ENCODE measurements at regions not wholly inside any gene's neighbourhood (a gene's known extent, or its start where the extent isn't known, plus 50 kb on each side); places are given as distances from the start of the nearest gene placed in this dataset.

DNA sequence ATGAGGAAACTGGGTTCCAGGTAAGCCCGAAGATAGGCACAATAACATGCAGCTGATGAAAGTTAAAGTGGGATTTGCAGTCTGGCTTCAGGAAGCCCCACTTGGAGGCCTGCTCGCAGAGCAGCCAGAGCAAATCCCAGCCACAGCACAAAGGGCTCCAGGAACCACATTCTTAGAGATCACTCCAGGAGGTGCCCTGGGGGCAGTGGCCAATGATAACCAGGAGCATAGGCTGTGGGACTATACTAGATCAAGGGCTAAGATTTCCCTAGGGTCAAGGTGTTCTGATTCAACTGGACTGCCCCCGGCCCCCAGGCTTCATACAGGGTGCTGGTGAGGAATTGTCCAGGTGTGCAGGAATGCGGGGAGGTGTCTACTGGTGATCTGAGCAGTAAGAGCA lies 133.9 kb upstream of the PTPRT start:
- no peaks in the 10 kb centered on the region for H3K9me3 ChIP-seq
- TF ChIP-seq, protein P1, sequence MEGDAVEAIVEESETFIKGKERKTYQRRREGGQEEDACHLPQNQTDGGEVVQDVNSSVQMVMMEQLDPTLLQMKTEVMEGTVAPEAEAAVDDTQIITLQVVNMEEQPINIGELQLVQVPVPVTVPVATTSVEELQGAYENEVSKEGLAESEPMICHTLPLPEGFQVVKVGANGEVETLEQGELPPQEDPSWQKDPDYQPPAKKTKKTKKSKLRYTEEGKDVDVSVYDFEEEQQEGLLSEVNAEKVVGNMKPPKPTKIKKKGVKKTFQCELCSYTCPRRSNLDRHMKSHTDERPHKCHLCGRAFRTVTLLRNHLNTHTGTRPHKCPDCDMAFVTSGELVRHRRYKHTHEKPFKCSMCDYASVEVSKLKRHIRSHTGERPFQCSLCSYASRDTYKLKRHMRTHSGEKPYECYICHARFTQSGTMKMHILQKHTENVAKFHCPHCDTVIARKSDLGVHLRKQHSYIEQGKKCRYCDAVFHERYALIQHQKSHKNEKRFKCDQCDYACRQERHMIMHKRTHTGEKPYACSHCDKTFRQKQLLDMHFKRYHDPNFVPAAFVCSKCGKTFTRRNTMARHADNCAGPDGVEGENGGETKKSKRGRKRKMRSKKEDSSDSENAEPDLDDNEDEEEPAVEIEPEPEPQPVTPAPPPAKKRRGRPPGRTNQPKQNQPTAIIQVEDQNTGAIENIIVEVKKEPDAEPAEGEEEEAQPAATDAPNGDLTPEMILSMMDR (IDR thresholded peaks at IDR 0.05) = no peak
- no peak for TF ChIP-seq POLR2A (IDR thresholded peaks at IDR 0.05)
- intact Hi-C loops (cut with DNase I) = no loop called here
- H3K36me3 ChIP-seq = no peaks in the 10 kb centered on the region
- H3K27me3 ChIP-seq = no peaks in the 10 kb centered on the region
- WGBS, 3 donors = 67 to 83% (median 80%) methylated on average over 4 of the region's 4 CpGs
- DNase-seq = no peak
- no peak overlapping the region for H3K27ac ChIP-seq
- H3K4me3 ChIP-seq = no peak overlapping the region
- H3K4me1 ChIP-seq (ENCODE audit: insufficient read depth) = no peaks in the 10 kb centered on the region

DNA sequence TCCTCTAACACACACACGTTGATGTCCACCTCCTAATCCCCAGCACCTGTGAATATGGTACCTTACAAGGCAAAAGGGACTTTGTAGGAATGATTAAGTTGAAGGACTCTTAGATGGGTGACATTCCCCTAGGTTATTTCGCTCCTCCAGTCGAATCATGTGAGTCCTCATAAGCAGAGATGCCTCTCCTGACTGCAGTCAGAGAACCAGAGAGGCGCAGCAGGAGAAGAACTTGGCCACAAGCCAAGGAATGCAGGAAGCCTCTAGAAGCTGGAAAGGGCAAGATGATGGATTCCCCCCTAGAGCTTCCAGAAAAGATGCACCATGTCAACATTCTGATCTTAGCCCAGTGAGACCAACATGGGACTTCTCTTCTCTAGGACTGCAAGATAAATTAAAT lies 133.1 kb upstream of the PTPRT start:
- H3K36me3 ChIP-seq = no peaks in the 10 kb centered on the region
- TF ChIP-seq POLR2A (IDR thresholded peaks at IDR 0.05) (no peak), EP300 (IDR thresholded peaks at IDR 0.05) (no peak)
- TF ChIP-seq, protein P1 (IDR thresholded peaks at IDR 0.05) = no peak
- no peaks in the 10 kb centered on the region for H3K27me3 ChIP-seq
- intact Hi-C loops (cut with DNase I) = no loop called here
- no peak overlapping the region for H3K27ac ChIP-seq
- no peaks in the 10 kb centered on the region for H3K4me1 ChIP-seq (ENCODE audit: insufficient read depth)
- DNase-seq = no peak
- 42 to 50% (median 47%) methylated on average over 4 of the region's 4 CpGs for WGBS, 3 donors
- no peak overlapping the region for H3K4me3 ChIP-seq
- H3K9me3 ChIP-seq = no peaks in the 10 kb centered on the region

DNA sequence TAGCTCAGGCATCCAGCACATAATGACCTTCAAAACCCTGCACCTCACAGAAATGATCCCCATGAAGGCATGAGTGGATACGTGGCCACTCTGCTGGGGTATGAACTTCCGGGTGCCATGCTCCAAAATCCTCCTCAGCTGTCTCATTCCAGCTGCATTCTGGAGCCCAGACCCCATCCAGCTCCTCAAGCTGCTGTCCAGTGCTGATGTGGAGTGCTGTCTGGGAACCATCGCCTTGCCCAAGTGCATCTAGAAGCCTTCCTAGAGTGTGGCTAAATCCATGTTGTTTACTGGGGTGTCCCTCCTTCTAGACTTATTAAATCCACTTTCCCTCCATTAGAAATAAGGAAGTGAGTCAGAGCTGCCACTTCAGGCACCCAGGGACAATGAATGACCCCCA lies 130.8 kb upstream of the PTPRT start:
- 51 to 66% (median 66%) methylated on average over 3 of the region's 3 CpGs for WGBS, 3 donors

DNA sequence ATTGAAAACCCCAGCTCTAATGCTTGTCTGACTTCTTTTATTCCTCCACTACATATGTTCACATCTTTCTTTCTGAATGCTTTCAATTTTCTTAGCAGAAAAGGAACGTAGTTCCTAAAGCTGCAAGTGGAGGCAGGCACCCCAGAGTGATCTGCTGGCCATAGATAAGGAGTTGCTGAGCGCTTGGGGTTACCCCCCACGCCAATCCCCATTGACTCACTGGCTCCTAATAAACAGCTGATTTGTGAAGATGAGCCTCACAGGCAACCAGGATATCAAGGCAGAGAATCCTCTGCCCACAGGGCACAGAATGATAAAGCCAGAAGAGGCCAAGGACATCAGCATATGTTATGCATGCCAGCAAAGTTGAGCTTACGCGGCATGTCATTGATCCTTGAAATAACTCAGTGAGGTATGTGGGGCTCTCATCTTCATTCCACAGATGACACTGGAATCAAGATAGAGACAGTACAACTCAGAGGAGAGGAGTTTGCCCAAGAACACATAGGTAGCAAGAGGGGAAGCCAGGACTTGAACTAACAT lies 129.1 kb upstream of the PTPRT start:
- Histone ChIP-seq H3K36me3 (no peaks in the 10 kb centered on the region), H3K27ac (no peak overlapping the region), H3K9me3 (no peaks in the 10 kb centered on the region), H3K4me1 (ENCODE audit: insufficient read depth) (no peaks in the 10 kb centered on the region), H3K27me3 (no peaks in the 10 kb centered on the region), H3K4me3 (no peak overlapping the region)
- WGBS, 3 donors = 46 to 57% (median 57%) methylated on average over 5 of the region's 5 CpGs
- TF ChIP-seq, protein P1 (IDR thresholded peaks at IDR 0.05) = no peak
- no peak for TF ChIP-seq POLR2A (IDR thresholded peaks at IDR 0.05)
- no peak for TF ChIP-seq EP300 (IDR thresholded peaks at IDR 0.05)
- intact Hi-C loops (cut with DNase I) = no loop called here
- DNase-seq = no peak

More for the DNA sequence above, 130.8 kb upstream of the PTPRT start:
- Histone ChIP-seq H3K27ac (no peak overlapping the region), H3K9me3 (no peaks in the 10 kb centered on the region), H3K27me3 (no peaks in the 10 kb centered on the region), H3K4me3 (no peak overlapping the region), H3K4me1 (ENCODE audit: insufficient read depth) (no peaks in the 10 kb centered on the region), H3K36me3 (no peaks in the 10 kb centered on the region)
- intact Hi-C loops (cut with DNase I) = no loop called here
- TF ChIP-seq POLR2A (IDR thresholded peaks at IDR 0.05) = no peak
- TF ChIP-seq EP300 (IDR thresholded peaks at IDR 0.05) = no peak
- TF ChIP-seq, protein P1 (IDR thresholded peaks at IDR 0.05) = no peak
- no peak for DNase-seq
